B cell (primary cell): ENCODE measurements at regions not wholly inside any gene's neighbourhood (a gene's known extent, or its start where the extent isn't known, plus 50 kb on each side); places are given as distances from the start of the nearest gene placed in this dataset.

Experiments
- CTCF ChIP-seq: fragments of 200-600 bp; IDR thresholded peaks from one replicate; pipeline ENCODE4 v1.8.0; 2022; ENCODE audit warnings: antibody characterized with exemption, mild to moderate bottlenecking
- EZH2 ChIP-seq: IDR thresholded peaks from 2 replicates; pipeline ENCODE4 v1.6.1; 2012; ENCODE audit warnings: borderline replicate concordance, low read depth, mild to moderate bottlenecking, moderate library complexity, low read length; ENCODE audit not compliant: insufficient read depth, poor library complexity, severe bottlenecking

DNA sequence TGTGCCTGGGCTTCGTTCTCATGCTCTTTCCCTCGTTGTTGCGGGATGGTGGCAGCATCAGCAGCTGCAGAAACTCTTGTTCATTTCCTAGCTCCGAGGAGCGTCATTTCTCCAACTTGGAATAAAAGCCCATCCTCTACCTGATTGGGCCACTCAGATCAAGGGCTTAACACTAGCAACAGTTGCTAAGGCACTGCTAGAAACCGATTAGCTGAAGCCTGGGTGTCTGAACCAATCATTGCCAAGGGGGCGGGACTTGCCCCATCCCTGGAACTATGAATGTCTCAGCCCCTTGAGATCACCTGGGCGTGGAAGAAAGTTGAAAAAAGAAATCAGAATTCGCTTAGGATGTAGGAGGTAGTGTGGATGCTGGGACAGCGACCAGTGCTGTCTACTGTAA is 145.3 kb downstream of the FOXL1 start:
- TF ChIP-seq CTCF (no peak), EZH2 (no peak)
